ENCODE measurements at regions not wholly inside any gene's neighbourhood (a gene's known extent, or its start where the extent isn't known, plus 50 kb on each side); places are given as distances from the start of the nearest gene placed in this dataset.
A peak's percentile ranks its signal among the peaks of the same experiment; 100 is the strongest.

GRCh38 chr11:10936626-10937384 is 79.0 kb upstream of the ZBED5 start:
- DNase-seq (ENCODE audit: low spot score), result no peak
- Histone ChIP-seq H4K20me1 (ENCODE audit: insufficient read depth, poor library complexity, severe bottlenecking) (no peaks in the 10 kb centered on the region), H3K9me3 (ENCODE audit: low read depth) (no peaks in the 10 kb centered on the region), H3K27ac (no peak overlapping the region), H2AFZ (no peak overlapping the region), H3K79me2 (no peaks in the 10 kb centered on the region), H3K4me3 (no peak overlapping the region), H3K4me1 (ENCODE audit: insufficient read depth) (peaks cover 8% of the 10 kb centered on the region), H3K27me3 (no peaks in the 10 kb centered on the region), H3K36me3 (replicated peaks; ENCODE audit: insufficient read depth, low read depth) (no peaks in the 10 kb centered on the region), H3K4me2 (no peak overlapping the region), H3K9me2 (replicated peaks; ENCODE audit: insufficient read depth) (no peaks in the 10 kb centered on the region)
- TF ChIP-seq EZH2phosphoT487 (IDR thresholded peaks at IDR 0.05; ENCODE audit: low read depth, severe bottlenecking, unreplicated experiment) (no peak), CTCF (IDR thresholded peaks at IDR 0.05; ENCODE audit: poor library complexity) (no peak), EZH2 (IDR thresholded peaks at IDR 0.05; ENCODE audit: borderline replicate concordance) (no peak)
- WGBS (ENCODE audit: low lambda C conversion rate, missing lambda C conversion rate), result 95% methylated on average over 5 of the region's 5 CpGs

GRCh38 chr11:10935015-10935559 is 77.2 kb upstream of the ZBED5 start:
- Histone ChIP-seq H3K27ac (peak overlapping the region; percentile 82), H3K9me2 (replicated peaks; ENCODE audit: insufficient read depth) (no peaks in the 10 kb centered on the region), H3K9me3 (ENCODE audit: low read depth) (no peaks in the 10 kb centered on the region), H2AFZ (no peak overlapping the region), H3K79me2 (no peaks in the 10 kb centered on the region), H4K20me1 (ENCODE audit: insufficient read depth, poor library complexity, severe bottlenecking) (no peaks in the 10 kb centered on the region), H3K27me3 (no peaks in the 10 kb centered on the region), H3K4me1 (ENCODE audit: insufficient read depth) (peaks cover 12% of the 10 kb centered on the region), H3K4me3 (no peak overlapping the region), H3K4me2 (peak overlapping the region; percentile 74), H3K36me3 (replicated peaks; ENCODE audit: insufficient read depth, low read depth) (no peaks in the 10 kb centered on the region)
- TF ChIP-seq CTCF (IDR thresholded peaks at IDR 0.05; ENCODE audit: poor library complexity), result no peak
- TF ChIP-seq EZH2 (IDR thresholded peaks at IDR 0.05; ENCODE audit: borderline replicate concordance), result no peak
- TF ChIP-seq EZH2phosphoT487 (IDR thresholded peaks at IDR 0.05; ENCODE audit: low read depth, severe bottlenecking, unreplicated experiment), result no peak
- DNase-seq (ENCODE audit: low spot score), result no peak
- 76% methylated on average over 7 of the region's 7 CpGs for WGBS (ENCODE audit: low lambda C conversion rate, missing lambda C conversion rate)

GRCh38 chr11:10934293-10934860 is 76.5 kb upstream of the ZBED5 start:
- H2AFZ ChIP-seq, result peak overlapping the region; percentile 67
- WGBS (ENCODE audit: low lambda C conversion rate, missing lambda C conversion rate), result 4% methylated on average over 9 of the region's 9 CpGs

More at GRCh38 chr11:10934293-10934860, 76.5 kb upstream of the ZBED5 start:
- Histone ChIP-seq H3K9me3 (ENCODE audit: low read depth) (no peaks in the 10 kb centered on the region), H3K4me3 (peak overlapping the region; percentile 17), H3K27me3 (no peaks in the 10 kb centered on the region), H3K4me2 (peak overlapping the region; percentile 74), H3K36me3 (replicated peaks; ENCODE audit: insufficient read depth, low read depth) (no peaks in the 10 kb centered on the region), H3K27ac (peak overlapping the region; percentile 82), H3K9me2 (replicated peaks; ENCODE audit: insufficient read depth) (no peaks in the 10 kb centered on the region), H4K20me1 (ENCODE audit: insufficient read depth, poor library complexity, severe bottlenecking) (no peaks in the 10 kb centered on the region), H3K4me1 (ENCODE audit: insufficient read depth) (peaks cover 12% of the 10 kb centered on the region), H3K79me2 (no peaks in the 10 kb centered on the region)
- no peak for TF ChIP-seq EZH2phosphoT487 (IDR thresholded peaks at IDR 0.05; ENCODE audit: low read depth, severe bottlenecking, unreplicated experiment)
- no peak for TF ChIP-seq CTCF (IDR thresholded peaks at IDR 0.05; ENCODE audit: poor library complexity)
- no peak for TF ChIP-seq EZH2 (IDR thresholded peaks at IDR 0.05; ENCODE audit: borderline replicate concordance)
- no peak for DNase-seq (ENCODE audit: low spot score)

Data from hepatocyte (in vitro differentiated cells).